Amygdala (tissue), 56 donors: ENCODE measurements at regions not wholly inside any gene's neighbourhood (a gene's known extent, or its start where the extent isn't known, plus 50 kb on each side); places are given as distances from the start of the nearest gene placed in this dataset.
A peak's percentile ranks its signal among the peaks of the same experiment; 100 is the strongest.
"Not testable (repeated sequence)": the region's sequence is repeated elsewhere in the genome, so short reads cannot be mapped to it uniquely, and the experiment has no call there.

Experiments
- DNase-seq, 56 donors: peaks; one replicate each; lab custom pipeline; 2025; lab: John Stamatoyannopoulos, UW

GRCh38 chr7:56466607-56467525 is 350.6 kb upstream of the NUPR2 start:
- DNase-seq, result not testable (repeated sequence)

GRCh38 chr7:56449762-56450161 is 333.5 kb upstream of the NUPR2 start:
- no peak for DNase-seq

GRCh38 chr7:56447864-56448693 is 331.9 kb upstream of the NUPR2 start:
- peak in 14 of 56 donors; percentile 2 to 63 (median 20) for DNase-seq

GRCh38 chr7:56420528-56420927 is 304.3 kb upstream of the NUPR2 start:
- not testable (repeated sequence) for DNase-seq

- DNase-seq, result no peak
Measured at GRCh38 chr7:56375173-56375572, 259.0 kb upstream of the NUPR2 start.

GRCh38 chr7:56374666-56375065 is 258.4 kb upstream of the NUPR2 start:
- DNase-seq, result not testable (repeated sequence)

- DNase-seq, result not testable (repeated sequence)
Measured at GRCh38 chr7:56373314-56373713, 257.1 kb upstream of the NUPR2 start.

- DNase-seq, result not testable (repeated sequence)
Measured at GRCh38 chr7:56371792-56372191, 255.6 kb upstream of the NUPR2 start.

- not testable (repeated sequence) for DNase-seq
Measured at GRCh38 chr7:56370208-56370872, 254.1 kb upstream of the NUPR2 start.

GRCh38 chr7:56367914-56368313 is 251.7 kb upstream of the NUPR2 start:
- DNase-seq, result peak in 1 of 56 donors; percentile 15

- peak in 13 of 56 donors; percentile 1 to 43 (median 15) for DNase-seq
Measured at GRCh38 chr7:56367411-56367810, 251.2 kb upstream of the NUPR2 start.

GRCh38 chr7:56366701-56367100 is 250.5 kb upstream of the NUPR2 start:
- DNase-seq, result not testable (repeated sequence)

GRCh38 chr7:56352576-56352975 is 236.4 kb upstream of the NUPR2 start:
- DNase-seq, result not testable (repeated sequence)

- DNase-seq, result not testable (repeated sequence)
Measured at GRCh38 chr7:56351181-56351580, 235.0 kb upstream of the NUPR2 start.

- not testable (repeated sequence) for DNase-seq
Measured at GRCh38 chr7:56348311-56348710, 232.1 kb upstream of the NUPR2 start.

GRCh38 chr7:56328327-56328726 is 212.1 kb upstream of the NUPR2 start:
- not testable (repeated sequence) for DNase-seq

- DNase-seq, result no peak
Measured at GRCh38 chr7:56290548-56290947, 174.3 kb upstream of the NUPR2 start.

- peak in 34 of 56 donors; percentile 0 to 57 (median 14) for DNase-seq
Measured at GRCh38 chr7:56287429-56288138, 171.4 kb upstream of the NUPR2 start.

- DNase-seq, result no peak
Measured at GRCh38 chr7:56256108-56256507, 139.9 kb upstream of the NUPR2 start.

GRCh38 chr7:56250135-56250534 is 133.9 kb upstream of the NUPR2 start:
- no peak for DNase-seq
